Neural crest cell (in vitro differentiated cells): ENCODE measurements at regions not wholly inside any gene's neighbourhood (a gene's known extent, or its start where the extent isn't known, plus 50 kb on each side); places are given as distances from the start of the nearest gene placed in this dataset.

Experiments
- DNase-seq: peaks from one replicate; pipeline ENCODE4 v3.0.0; 2021; ENCODE audit warnings: low read depth, mixed read lengths, low spot score
- H3K27ac Mint-ChIP-seq: one replicate; pipeline ENCODE4 v1.8.0; 2021; ENCODE audit warnings: mild to moderate bottlenecking, mixed read lengths; ENCODE audit not compliant: unreplicated experiment
- H3K27me3 Mint-ChIP-seq: 2 replicates; pipeline ENCODE4 v1.8.0; 2021; ENCODE audit warnings: low read depth, mild to moderate bottlenecking, mixed read lengths
- H3K36me3 Mint-ChIP-seq: 2 replicates; pipeline ENCODE4 v1.8.0; 2021; ENCODE audit warnings: low read depth, mild to moderate bottlenecking, mixed read lengths
- H3K4me1 Mint-ChIP-seq: 2 replicates; pipeline ENCODE4 v1.8.0; 2021; ENCODE audit warnings: mixed read lengths
- H3K4me3 Mint-ChIP-seq: one replicate; pipeline ENCODE4 v1.8.0; 2021; ENCODE audit warnings: mild to moderate bottlenecking, mixed read lengths
- H3K9me3 Mint-ChIP-seq: 2 replicates; pipeline ENCODE4 v1.8.0; 2021; ENCODE audit warnings: mixed read lengths
- TF ChIP-seq, protein P1 (sequence below): fragments of 200-600 bp; sonication (generic); conservative IDR thresholded peaks from 2 replicates; pipeline ENCODE4 v1.5.0; 2021; ENCODE audit warnings: antibody characterized with exemption, mild to moderate bottlenecking

DNA sequence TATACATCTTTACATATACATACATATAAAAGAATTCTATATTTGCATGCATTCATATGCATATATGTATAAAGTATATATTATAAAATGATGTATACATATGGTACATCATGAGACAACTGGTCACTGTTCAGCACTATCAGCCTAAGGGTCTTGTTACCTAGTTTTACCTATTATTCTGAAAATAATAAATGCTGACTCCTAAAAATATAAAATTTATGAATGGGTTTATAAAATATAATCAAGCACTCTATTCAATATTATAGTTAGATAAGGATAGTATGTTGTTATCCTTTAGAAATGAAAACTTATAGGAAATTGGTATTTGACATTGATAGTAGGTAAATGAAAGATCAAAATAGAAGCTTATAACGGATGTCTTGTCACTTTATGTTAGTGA lies 324.2 kb downstream of the GBA3 start:
- Mint-ChIP-seq H3K4me1 (peaks cover 1% of the 10 kb centered on the region), H3K9me3 (no peaks in the 10 kb centered on the region), H3K36me3 (no peaks in the 10 kb centered on the region), H3K27ac (no peak overlapping the region), H3K4me3 (no peak overlapping the region), H3K27me3 (no peaks in the 10 kb centered on the region)
- DNase-seq: no peak
- TF ChIP-seq, protein P1, sequence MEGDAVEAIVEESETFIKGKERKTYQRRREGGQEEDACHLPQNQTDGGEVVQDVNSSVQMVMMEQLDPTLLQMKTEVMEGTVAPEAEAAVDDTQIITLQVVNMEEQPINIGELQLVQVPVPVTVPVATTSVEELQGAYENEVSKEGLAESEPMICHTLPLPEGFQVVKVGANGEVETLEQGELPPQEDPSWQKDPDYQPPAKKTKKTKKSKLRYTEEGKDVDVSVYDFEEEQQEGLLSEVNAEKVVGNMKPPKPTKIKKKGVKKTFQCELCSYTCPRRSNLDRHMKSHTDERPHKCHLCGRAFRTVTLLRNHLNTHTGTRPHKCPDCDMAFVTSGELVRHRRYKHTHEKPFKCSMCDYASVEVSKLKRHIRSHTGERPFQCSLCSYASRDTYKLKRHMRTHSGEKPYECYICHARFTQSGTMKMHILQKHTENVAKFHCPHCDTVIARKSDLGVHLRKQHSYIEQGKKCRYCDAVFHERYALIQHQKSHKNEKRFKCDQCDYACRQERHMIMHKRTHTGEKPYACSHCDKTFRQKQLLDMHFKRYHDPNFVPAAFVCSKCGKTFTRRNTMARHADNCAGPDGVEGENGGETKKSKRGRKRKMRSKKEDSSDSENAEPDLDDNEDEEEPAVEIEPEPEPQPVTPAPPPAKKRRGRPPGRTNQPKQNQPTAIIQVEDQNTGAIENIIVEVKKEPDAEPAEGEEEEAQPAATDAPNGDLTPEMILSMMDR: no peak

DNA sequence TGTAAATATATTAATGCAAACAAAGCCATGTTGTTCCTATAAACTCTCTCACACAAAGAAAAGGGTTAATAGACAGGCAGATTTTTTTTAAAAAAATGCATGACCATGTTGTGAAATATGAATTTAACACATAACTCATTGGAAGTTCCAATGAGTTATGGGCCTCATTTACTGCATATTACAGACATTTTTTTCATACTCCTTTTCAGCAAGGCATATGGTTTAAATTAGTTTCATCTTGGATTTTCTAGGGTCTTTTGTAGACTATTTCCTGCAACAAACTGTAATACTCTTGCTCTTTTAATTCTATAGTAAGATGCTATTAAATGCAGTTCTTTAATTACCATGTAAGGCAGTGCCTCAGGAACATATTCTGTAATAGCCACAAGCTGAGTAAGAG lies 323.1 kb downstream of the GBA3 start:
- H3K4me3 Mint-ChIP-seq: no peak overlapping the region
- no peaks in the 10 kb centered on the region for H3K9me3 Mint-ChIP-seq
- no peaks in the 10 kb centered on the region for H3K36me3 Mint-ChIP-seq
- H3K27ac Mint-ChIP-seq: no peak overlapping the region
- H3K27me3 Mint-ChIP-seq: no peaks in the 10 kb centered on the region
- no peaks in the 10 kb centered on the region for H3K4me1 Mint-ChIP-seq
- TF ChIP-seq, protein P1: no peak
- no peak for DNase-seq

DNA sequence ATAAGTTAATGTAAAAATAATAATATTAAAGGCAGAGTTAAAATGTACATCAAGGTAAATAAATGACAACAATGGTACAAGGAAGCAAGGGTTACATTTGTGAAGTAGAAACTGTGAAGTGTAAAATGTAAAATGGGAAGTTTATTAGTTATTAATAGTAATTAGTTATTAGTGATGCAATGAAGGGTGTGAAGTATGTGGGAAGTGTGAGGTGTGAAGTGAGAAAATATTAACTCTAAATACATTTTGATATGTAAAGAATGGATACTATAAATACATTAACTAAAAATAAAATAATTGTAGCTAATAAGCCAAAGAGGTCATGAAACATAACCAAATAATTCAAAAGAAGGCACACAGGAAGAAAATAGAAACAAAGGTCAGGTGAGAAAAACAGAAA lies 316.4 kb downstream of the GBA3 start:
- no peaks in the 10 kb centered on the region for H3K27me3 Mint-ChIP-seq
- H3K9me3 Mint-ChIP-seq: no peaks in the 10 kb centered on the region
- no peak overlapping the region for H3K4me3 Mint-ChIP-seq
- no peaks in the 10 kb centered on the region for H3K36me3 Mint-ChIP-seq
- TF ChIP-seq, protein P1: no peak
- no peaks in the 10 kb centered on the region for H3K4me1 Mint-ChIP-seq
- no peak overlapping the region for H3K27ac Mint-ChIP-seq
- DNase-seq: no peak

DNA sequence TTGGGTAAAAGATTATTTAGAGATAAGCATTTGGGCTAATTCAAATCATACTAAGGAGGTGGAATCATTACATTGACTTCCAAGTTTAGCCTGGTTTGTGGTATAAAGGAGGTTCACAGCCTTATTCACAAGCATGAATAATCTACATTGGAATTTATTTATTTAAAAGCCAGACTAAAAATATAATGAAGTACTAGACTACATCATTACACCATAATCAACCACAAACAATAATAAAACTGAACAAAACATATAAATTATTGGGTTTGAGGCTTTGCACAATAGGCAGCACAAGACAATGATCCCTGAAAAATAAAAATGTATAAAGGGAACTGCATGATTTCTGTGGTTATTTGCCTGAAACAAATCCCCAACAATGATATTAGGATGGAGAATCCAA lies 314.0 kb downstream of the GBA3 start:
- H3K9me3 Mint-ChIP-seq: no peaks in the 10 kb centered on the region
- no peaks in the 10 kb centered on the region for H3K4me1 Mint-ChIP-seq
- no peak overlapping the region for H3K27ac Mint-ChIP-seq
- H3K36me3 Mint-ChIP-seq: no peaks in the 10 kb centered on the region
- TF ChIP-seq, protein P1: no peak
- DNase-seq: no peak
- H3K4me3 Mint-ChIP-seq: no peak overlapping the region
- H3K27me3 Mint-ChIP-seq: no peaks in the 10 kb centered on the region

DNA sequence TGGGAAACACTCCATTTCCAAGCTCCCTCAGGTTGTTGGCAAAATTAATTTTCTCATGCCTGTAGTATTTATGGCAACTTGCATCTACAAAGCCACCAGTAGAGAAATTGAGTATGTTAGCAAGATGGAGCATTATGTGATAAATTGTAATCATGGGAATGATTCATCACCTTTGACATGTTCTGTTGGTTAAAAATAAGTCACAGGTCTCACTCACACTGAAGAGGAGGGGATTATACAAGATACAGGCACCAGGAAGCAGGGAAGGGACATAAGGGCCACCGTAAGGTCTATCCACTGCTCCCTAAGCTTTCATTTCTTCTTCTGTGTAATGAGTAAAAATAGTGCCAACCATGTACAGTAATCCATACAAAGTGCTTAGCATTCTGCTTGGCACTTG lies 313.0 kb downstream of the GBA3 start:
- H3K9me3 Mint-ChIP-seq: no peaks in the 10 kb centered on the region
- no peak overlapping the region for H3K27ac Mint-ChIP-seq
- TF ChIP-seq, protein P1: no peak
- no peaks in the 10 kb centered on the region for H3K27me3 Mint-ChIP-seq
- H3K36me3 Mint-ChIP-seq: no peaks in the 10 kb centered on the region
- H3K4me1 Mint-ChIP-seq: no peaks in the 10 kb centered on the region
- no peak for DNase-seq
- no peak overlapping the region for H3K4me3 Mint-ChIP-seq

DNA sequence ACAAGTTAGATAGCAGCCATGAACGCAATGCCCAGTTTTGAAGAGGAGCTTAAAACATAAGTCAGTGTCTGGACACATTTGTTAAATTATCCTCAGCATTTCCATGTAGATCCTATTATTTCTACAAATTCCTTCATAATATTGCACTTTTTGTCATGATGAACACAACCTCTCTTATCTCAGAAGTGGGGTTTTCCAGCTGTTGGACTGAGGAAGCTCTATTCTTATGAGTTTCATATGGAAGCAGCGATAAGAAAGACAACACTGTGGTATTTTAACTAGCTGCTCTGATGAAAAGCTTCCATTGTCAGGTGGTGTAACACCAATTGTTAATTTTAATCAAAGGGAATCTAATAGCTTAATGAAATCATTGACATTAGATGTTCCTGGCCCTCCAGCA lies 308.7 kb downstream of the GBA3 start:
- Mint-ChIP-seq H3K9me3 (peaks cover 3% of the 10 kb centered on the region), H3K4me1 (no peaks in the 10 kb centered on the region), H3K27me3 (no peaks in the 10 kb centered on the region), H3K4me3 (no peak overlapping the region), H3K27ac (no peak overlapping the region), H3K36me3 (no peaks in the 10 kb centered on the region)
- no peak for DNase-seq
- TF ChIP-seq, protein P1: no peak
